ENCODE measurements at regions not wholly inside any gene's neighbourhood (a gene's known extent, or its start where the extent isn't known, plus 50 kb on each side); places are given as distances from the start of the nearest gene placed in this dataset.

DNA sequence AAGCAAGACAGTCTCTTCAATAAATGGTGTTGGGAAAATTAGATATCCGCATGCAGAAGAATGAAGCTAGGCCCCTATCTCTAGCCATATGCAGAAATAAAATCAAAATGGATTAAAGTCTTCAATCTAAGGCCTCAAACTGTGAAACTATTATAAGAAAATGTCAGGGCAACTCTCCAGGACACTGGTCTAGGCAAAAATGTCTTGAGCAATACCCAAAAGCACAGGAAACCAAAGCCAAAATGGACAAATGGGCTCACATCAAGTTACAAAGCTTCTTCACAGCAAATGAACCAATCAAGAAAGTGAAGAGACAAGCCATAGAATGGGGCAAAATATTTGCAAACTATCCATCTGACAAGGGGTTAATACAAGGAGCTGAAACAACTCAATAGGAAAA, 338.8 kb downstream of the NNT start:
- H3K4me1 ChIP-seq, result no peaks in the 10 kb centered on the region
- no peak for DNase-seq
- in situ Hi-C loops (cut with MboI; ENCODE audit: low pct_ligation_motif_present in 1 of 4, low pct_unique_long_range_greater_than_20kb in 1 of 4, low sequenced_read_pairs in 3 of 4) (no loop called here), intact Hi-C loops (cut with DNase I; ENCODE audit: low total_unique reads) (no loop called here)
- 87 to 92% methylated on average over 1 of the region's 1 CpG for WGBS, 2 donors (ENCODE audit: low coverage in 1 of 2)
- H3K9me3 ChIP-seq, result peaks cover 6 to 9% of the 10 kb centered on the region in 2 donors
- H3K27ac ChIP-seq, result no peak overlapping the region
- H3K4me3 ChIP-seq, result no peak overlapping the region
- no peaks in the 10 kb centered on the region for H3K27me3 ChIP-seq
- TF ChIP-seq POLR2AphosphoS5 (IDR thresholded peaks at IDR 0.05) (no peak), POLR2A (IDR thresholded peaks at IDR 0.05) (no peak), EP300 (IDR thresholded peaks at IDR 0.05; ENCODE audit: low read depth) (no peak)
- TF ChIP-seq, protein P1, sequence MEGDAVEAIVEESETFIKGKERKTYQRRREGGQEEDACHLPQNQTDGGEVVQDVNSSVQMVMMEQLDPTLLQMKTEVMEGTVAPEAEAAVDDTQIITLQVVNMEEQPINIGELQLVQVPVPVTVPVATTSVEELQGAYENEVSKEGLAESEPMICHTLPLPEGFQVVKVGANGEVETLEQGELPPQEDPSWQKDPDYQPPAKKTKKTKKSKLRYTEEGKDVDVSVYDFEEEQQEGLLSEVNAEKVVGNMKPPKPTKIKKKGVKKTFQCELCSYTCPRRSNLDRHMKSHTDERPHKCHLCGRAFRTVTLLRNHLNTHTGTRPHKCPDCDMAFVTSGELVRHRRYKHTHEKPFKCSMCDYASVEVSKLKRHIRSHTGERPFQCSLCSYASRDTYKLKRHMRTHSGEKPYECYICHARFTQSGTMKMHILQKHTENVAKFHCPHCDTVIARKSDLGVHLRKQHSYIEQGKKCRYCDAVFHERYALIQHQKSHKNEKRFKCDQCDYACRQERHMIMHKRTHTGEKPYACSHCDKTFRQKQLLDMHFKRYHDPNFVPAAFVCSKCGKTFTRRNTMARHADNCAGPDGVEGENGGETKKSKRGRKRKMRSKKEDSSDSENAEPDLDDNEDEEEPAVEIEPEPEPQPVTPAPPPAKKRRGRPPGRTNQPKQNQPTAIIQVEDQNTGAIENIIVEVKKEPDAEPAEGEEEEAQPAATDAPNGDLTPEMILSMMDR (IDR thresholded peaks at IDR 0.05), result no peak
- no peaks in the 10 kb centered on the region for H3K36me3 ChIP-seq

DNA sequence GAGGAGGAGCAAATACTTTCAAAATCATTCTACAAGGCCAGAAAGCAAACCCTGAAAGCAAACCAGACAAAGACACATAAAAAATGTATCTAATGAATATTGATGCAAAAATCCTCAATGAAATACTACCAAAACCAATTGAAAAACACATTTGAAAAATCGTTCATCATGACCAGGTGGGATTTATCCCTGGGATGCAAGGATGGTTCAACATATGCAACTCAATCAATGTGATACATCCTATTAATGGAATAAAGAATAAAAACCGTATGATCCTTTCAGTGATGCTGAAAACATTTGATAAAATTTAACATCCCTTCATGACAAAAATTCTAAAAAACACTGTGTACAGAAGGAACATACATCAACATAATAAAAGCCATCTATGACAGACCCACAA, 337.6 kb downstream of the NNT start:
- Histone ChIP-seq H3K4me1 (no peaks in the 10 kb centered on the region), H3K27ac (no peak overlapping the region), H3K27me3 (no peaks in the 10 kb centered on the region), H3K4me3 (no peak overlapping the region), H3K36me3 (no peaks in the 10 kb centered on the region), H3K9me3 (no peaks in the 10 kb centered on the region)
- WGBS, 2 donors (ENCODE audit: low coverage in 1 of 2), result 67 to 72% methylated on average over 2 of the region's 2 CpGs
- intact Hi-C loops (cut with DNase I; ENCODE audit: low total_unique reads) (no loop called here), in situ Hi-C loops (cut with MboI; ENCODE audit: low pct_ligation_motif_present in 1 of 4, low pct_unique_long_range_greater_than_20kb in 1 of 4, low sequenced_read_pairs in 3 of 4) (no loop called here)
- TF ChIP-seq POLR2A (IDR thresholded peaks at IDR 0.05), result no peak
- TF ChIP-seq EP300 (IDR thresholded peaks at IDR 0.05; ENCODE audit: low read depth), result no peak
- TF ChIP-seq, protein P1 (IDR thresholded peaks at IDR 0.05), result no peak
- no peak for TF ChIP-seq POLR2AphosphoS5 (IDR thresholded peaks at IDR 0.05)
- DNase-seq, result no peak

DNA sequence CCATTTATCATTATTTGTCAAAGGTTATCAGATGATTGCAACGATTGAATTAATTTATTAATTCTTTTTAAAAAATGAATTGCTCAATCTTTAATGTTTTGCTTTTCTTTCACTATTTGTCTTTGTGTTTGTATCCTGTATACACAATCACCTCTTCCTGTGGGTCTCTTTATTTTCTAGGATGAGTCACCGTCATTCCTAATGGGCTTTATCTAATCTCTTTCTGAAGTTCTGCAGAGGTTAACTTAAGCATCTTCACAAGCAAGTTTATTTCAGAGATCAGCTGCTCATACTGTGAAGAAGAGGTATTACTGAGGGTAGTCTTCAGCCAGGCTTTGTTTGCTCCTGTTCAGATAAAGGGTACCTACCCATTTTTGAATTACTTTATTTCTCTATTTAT, 323.9 kb downstream of the NNT start:
- 54 to 60% methylated on average over 2 of the region's 2 CpGs for WGBS, 2 donors (ENCODE audit: low coverage in 1 of 2)
- no peak overlapping the region for H3K27ac ChIP-seq
- H3K4me1 ChIP-seq, result no peaks in the 10 kb centered on the region
- no peak overlapping the region for H3K4me3 ChIP-seq
- DNase-seq, result no peak
- intact Hi-C loops (cut with DNase I; ENCODE audit: low total_unique reads), result no loop called here
- in situ Hi-C loops (cut with MboI; ENCODE audit: low pct_ligation_motif_present in 1 of 4, low pct_unique_long_range_greater_than_20kb in 1 of 4, low sequenced_read_pairs in 3 of 4), result no loop called here
- H3K36me3 ChIP-seq, result no peaks in the 10 kb centered on the region
- H3K9me3 ChIP-seq, result no peaks in the 10 kb centered on the region
- no peaks in the 10 kb centered on the region for H3K27me3 ChIP-seq
- no peak for TF ChIP-seq POLR2AphosphoS5 (IDR thresholded peaks at IDR 0.05)

DNA sequence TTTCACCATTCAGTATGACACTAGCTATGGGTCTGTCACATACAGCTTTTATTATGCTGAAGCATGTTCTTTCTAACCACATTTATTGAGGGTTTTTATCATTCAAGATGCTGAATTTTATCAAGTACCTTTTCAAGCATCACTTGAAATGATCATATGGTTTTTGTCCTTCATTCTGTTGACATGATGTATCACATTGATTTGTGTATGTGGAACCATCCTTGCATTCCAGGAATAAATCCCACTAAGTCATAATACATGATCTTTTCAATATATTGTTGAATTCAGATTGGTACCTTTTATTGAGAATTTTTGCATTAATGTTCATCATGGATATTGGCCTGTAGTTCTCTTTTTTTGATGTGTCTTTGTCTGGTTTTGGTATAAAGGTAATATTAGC, 317.4 kb downstream of the NNT start:
- Histone ChIP-seq H3K4me3 (no peak overlapping the region), H3K4me1 (no peaks in the 10 kb centered on the region), H3K27ac (no peak overlapping the region), H3K36me3 (no peaks in the 10 kb centered on the region), H3K9me3 (peaks cover 4 to 14% of the 10 kb centered on the region in 2 donors), H3K27me3 (no peaks in the 10 kb centered on the region)
- no peak for DNase-seq
- intact Hi-C loops (cut with DNase I; ENCODE audit: low total_unique reads), result no loop called here
- in situ Hi-C loops (cut with MboI; ENCODE audit: low pct_ligation_motif_present in 1 of 4, low pct_unique_long_range_greater_than_20kb in 1 of 4, low sequenced_read_pairs in 3 of 4), result no loop called here
- TF ChIP-seq POLR2AphosphoS5 (IDR thresholded peaks at IDR 0.05), result no peak
- TF ChIP-seq, protein P1 (IDR thresholded peaks at IDR 0.05), result no peak
- no peak for TF ChIP-seq EP300 (IDR thresholded peaks at IDR 0.05; ENCODE audit: low read depth)
- no peak for TF ChIP-seq POLR2A (IDR thresholded peaks at IDR 0.05)

DNA sequence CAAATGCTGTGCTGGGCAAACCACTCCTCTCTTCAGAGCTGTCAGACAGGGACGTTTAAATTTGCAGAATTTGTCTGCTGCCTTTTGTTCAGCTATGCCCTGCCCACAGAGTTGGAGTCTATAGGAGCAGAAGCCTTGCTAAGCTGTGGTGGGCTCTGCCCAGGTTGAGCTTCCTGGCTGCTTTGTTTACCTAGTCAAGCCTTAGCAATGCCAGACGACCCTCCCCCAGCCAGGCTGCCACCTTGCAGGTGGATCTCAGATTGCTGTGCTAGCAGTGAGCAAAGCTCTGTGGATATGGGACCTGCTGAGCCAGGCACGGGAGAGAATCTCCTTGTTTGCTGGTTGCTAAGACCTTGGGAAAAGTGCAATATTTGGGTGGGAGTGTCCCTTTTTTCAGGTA, 314.9 kb downstream of the NNT start:
- 55% methylated on average over 3 of the region's 3 CpGs; no CpG with 5 or more reads in 1 of the 2 donors for WGBS, 2 donors (ENCODE audit: low coverage in 1 of 2)
- Histone ChIP-seq H3K4me3 (no peak overlapping the region), H3K27ac (no peak overlapping the region), H3K36me3 (no peaks in the 10 kb centered on the region), H3K27me3 (no peaks in the 10 kb centered on the region), H3K9me3 (peaks cover 4 to 14% of the 10 kb centered on the region in 2 donors), H3K4me1 (no peaks in the 10 kb centered on the region)
- no peak for DNase-seq
- TF ChIP-seq, protein P1 (IDR thresholded peaks at IDR 0.05), result no peak
- intact Hi-C loops (cut with DNase I; ENCODE audit: low total_unique reads) (no loop called here), in situ Hi-C loops (cut with MboI; ENCODE audit: low pct_ligation_motif_present in 1 of 4, low pct_unique_long_range_greater_than_20kb in 1 of 4, low sequenced_read_pairs in 3 of 4) (no loop called here)
